Sigmoid colon (tissue), 6 donors: ENCODE measurements at regions not wholly inside any gene's neighbourhood (a gene's known extent, or its start where the extent isn't known, plus 50 kb on each side); places are given as distances from the start of the nearest gene placed in this dataset.
A peak's percentile ranks its signal among the peaks of the same experiment; 100 is the strongest.

Experiments
- DNase-seq: peaks from one replicate; pipeline ENCODE4 v3.0.0-alpha.2; 2019
- H3K27ac ChIP-seq, 4 donors: fragments of 200-600 bp; sonication (generic); one replicate each; pipeline ENCODE4 v1.5.1; 2016 to 2019; ENCODE audit warnings: mild to moderate bottlenecking in 1 of 4
- H3K27me3 ChIP-seq, 3 donors: fragments of 200-600 bp; sonication (generic); one replicate each; pipeline ENCODE4 v1.5.1; 2019; ENCODE audit warnings: mild to moderate bottlenecking in 1 of 3
- H3K36me3 ChIP-seq, 4 donors: fragments of 200-600 bp; sonication (generic); one replicate each; pipeline ENCODE4 v1.5.1; 2016 to 2019
- H3K4me1 ChIP-seq, 4 donors: fragments of 200-600 bp; sonication (generic); one replicate each; pipeline ENCODE4 v1.5.1; 2017 to 2019
- H3K4me3 ChIP-seq, 4 donors: fragments of 200-600 bp; sonication (generic); one replicate each; pipeline ENCODE4 v1.5.1; 2017 to 2019; ENCODE audit warnings: mild to moderate bottlenecking in 2 of 4, moderate library complexity in 1 of 4
- H3K9me3 ChIP-seq, 4 donors: fragments of 200-600 bp in 3 of 4; sonication (generic) in 3 of 4; one replicate each; pipeline versions ENCODE4 v1.5.1 to v1.6.1; 2013 to 2019
- EP300 ChIP-seq, 4 donors: sonication (generic); formaldehyde crosslinking; IDR thresholded peaks; one replicate each; pipeline ENCODE4 v1.6.1; 2017; ENCODE audit warnings: antibody characterized with exemption in 4 of 4
- POLR2A ChIP-seq, 2 donors: fragments of 450-650 bp; IDR thresholded peaks; one replicate each; pipeline ENCODE4 v1.6.1; 2016; ENCODE audit warnings: antibody characterized with exemption in 2 of 2, mild to moderate bottlenecking in 2 of 2, moderate library complexity in 2 of 2
- POLR2AphosphoS5 ChIP-seq, 4 donors: sonication (generic); formaldehyde crosslinking; IDR thresholded peaks; one replicate each; pipeline ENCODE4 v1.6.1; 2017; ENCODE audit warnings: antibody characterized with exemption in 4 of 4
- WGBS, 2 donors: extraction: QIAGEN DNeasy Blood & Tissue Kit; methylation state at CpG; one replicate each; pipeline ENCODE4 v1.1.7; 2013; 5-methylcytosine and 5-hydroxymethylcytosine counted together
- intact Hi-C: fragments of 100-400 bp; cut with DNase I; formaldehyde crosslinking; loops from one replicate; pipeline ENCODE4 v1.15.1; 2023
- TF ChIP-seq, protein P1 (sequence below), 4 experiments: fragments of 450-650 bp in 3 of 4; fragments of 200-600 bp in 1 of 4; IDR thresholded peaks; one replicate each; pipeline ENCODE4 v1.5.1; 2016 to 2019; ENCODE audit warnings: antibody characterized with exemption in 4 of 4, mild to moderate bottlenecking in 3 of 4, moderate library complexity in 2 of 4
- donor health status: healthy with polysubstance abuse.
- donor health status: healthy.

DNA sequence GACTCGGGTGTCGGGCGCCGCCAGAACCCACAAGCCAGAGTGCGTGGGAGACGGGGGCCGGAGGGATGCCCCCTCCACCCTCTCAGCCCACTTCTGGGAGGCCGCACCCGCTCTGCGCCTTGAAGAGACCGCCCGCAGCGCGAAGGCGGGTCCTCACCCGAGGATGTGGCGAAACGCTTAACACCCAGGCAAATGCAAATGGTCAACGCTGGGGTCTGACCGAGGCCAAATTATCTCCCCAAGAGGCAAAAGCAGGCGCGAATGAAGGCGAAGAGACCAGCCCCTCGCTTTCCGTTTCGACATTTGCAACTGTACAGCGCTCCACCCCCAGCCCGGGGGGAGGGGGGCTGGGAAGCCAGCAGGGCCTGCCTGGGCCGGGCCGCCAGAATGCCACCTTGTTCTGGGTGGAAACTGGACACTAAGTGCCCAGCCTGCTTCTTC, 137.7 kb upstream of the ZIC3 start:
- intact Hi-C loops: loop anchor here (10.0 kb wide), 1 partner anchor 137 kb away; the partner anchor contains the start of gene ZIC3
- Histone ChIP-seq H3K27ac (no peak overlapping the region), H3K4me1 (peaks cover 0 to 22% (median 15%) of the 10 kb centered on the region in 4 donors), H3K36me3 (no peaks in the 10 kb centered on the region), H3K9me3 (no peaks in the 10 kb centered on the region), H3K27me3 (peaks cover 49 to 73% (median 60%) of the 10 kb centered on the region in 3 donors), H3K4me3 (peak overlapping the region; percentile 5 to 48 (median 42))
- no peak for DNase-seq
- TF ChIP-seq, protein P1, sequence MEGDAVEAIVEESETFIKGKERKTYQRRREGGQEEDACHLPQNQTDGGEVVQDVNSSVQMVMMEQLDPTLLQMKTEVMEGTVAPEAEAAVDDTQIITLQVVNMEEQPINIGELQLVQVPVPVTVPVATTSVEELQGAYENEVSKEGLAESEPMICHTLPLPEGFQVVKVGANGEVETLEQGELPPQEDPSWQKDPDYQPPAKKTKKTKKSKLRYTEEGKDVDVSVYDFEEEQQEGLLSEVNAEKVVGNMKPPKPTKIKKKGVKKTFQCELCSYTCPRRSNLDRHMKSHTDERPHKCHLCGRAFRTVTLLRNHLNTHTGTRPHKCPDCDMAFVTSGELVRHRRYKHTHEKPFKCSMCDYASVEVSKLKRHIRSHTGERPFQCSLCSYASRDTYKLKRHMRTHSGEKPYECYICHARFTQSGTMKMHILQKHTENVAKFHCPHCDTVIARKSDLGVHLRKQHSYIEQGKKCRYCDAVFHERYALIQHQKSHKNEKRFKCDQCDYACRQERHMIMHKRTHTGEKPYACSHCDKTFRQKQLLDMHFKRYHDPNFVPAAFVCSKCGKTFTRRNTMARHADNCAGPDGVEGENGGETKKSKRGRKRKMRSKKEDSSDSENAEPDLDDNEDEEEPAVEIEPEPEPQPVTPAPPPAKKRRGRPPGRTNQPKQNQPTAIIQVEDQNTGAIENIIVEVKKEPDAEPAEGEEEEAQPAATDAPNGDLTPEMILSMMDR (IDR thresholded peaks at IDR 0.05): no peak
- TF ChIP-seq POLR2A (IDR thresholded peaks at IDR 0.05): no peak
- TF ChIP-seq EP300 (IDR thresholded peaks at IDR 0.05): no peak
- WGBS, 2 donors: 3 to 11% methylated on average over 30 of the region's 30 CpGs

DNA sequence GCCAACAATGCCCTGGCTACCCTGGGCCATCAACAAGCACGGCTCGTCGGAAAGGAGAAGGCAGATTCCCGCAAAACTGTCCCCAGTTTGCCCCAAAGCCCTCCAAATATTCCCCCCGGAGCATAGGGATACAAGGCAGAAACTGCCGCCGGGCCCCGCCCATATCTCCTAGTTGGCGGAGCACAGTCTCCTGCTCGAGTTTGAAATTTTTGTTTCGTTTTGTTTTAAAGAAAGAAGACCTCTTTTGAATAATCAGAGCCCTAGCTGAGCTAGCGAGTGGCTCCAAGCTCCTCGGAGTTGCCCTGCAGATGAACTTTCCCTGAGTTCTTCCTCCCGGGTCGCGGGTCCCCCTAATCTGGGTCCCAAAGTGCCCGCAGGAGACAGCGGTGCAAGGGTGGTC, 138.1 kb upstream of the ZIC3 start:
- intact Hi-C loops: loop anchor here (10.0 kb wide), 1 partner anchor 137 kb away; the partner anchor contains the start of gene ZIC3
- peaks cover 49 to 77% (median 60%) of the 10 kb centered on the region in 3 donors for H3K27me3 ChIP-seq
- H3K27ac ChIP-seq: no peak overlapping the region
- peak overlapping the region; percentile 5 to 48 (median 42) for H3K4me3 ChIP-seq
- no peak for DNase-seq
- WGBS, 2 donors: 1 to 2% methylated on average over 18 of the region's 18 CpGs
- H3K4me1 ChIP-seq: peaks cover 0 to 22% (median 15%) of the 10 kb centered on the region in 4 donors
- H3K9me3 ChIP-seq: no peaks in the 10 kb centered on the region
- TF ChIP-seq POLR2A (IDR thresholded peaks at IDR 0.05) (no peak), EP300 (IDR thresholded peaks at IDR 0.05) (no peak), POLR2AphosphoS5 (IDR thresholded peaks at IDR 0.05) (no peak)
- TF ChIP-seq, protein P1 (IDR thresholded peaks at IDR 0.05): no peak
- no peaks in the 10 kb centered on the region for H3K36me3 ChIP-seq

DNA sequence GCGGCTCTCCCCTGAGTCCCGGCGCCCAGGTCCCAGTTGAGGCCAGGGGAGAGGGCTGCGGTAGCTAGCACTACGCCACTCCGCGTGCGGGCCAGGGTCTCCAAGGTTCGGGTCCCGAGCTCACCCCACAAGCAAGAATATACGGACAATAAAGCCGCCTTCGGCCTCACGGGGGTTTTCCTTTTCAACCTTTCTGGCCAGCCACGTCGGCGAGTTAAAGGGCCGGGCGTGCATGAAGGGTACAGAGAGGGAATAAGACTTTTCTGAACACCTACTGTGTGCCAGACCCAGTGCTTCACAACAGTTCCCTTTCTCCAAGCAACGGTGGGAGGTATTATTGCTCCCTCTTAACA, 138.5 kb upstream of the ZIC3 start:
- TF ChIP-seq, protein P1 (IDR thresholded peaks at IDR 0.05): no peak
- TF ChIP-seq EP300 (IDR thresholded peaks at IDR 0.05): no peak
- TF ChIP-seq POLR2AphosphoS5 (IDR thresholded peaks at IDR 0.05): no peak
- TF ChIP-seq POLR2A (IDR thresholded peaks at IDR 0.05): no peak

DNA sequence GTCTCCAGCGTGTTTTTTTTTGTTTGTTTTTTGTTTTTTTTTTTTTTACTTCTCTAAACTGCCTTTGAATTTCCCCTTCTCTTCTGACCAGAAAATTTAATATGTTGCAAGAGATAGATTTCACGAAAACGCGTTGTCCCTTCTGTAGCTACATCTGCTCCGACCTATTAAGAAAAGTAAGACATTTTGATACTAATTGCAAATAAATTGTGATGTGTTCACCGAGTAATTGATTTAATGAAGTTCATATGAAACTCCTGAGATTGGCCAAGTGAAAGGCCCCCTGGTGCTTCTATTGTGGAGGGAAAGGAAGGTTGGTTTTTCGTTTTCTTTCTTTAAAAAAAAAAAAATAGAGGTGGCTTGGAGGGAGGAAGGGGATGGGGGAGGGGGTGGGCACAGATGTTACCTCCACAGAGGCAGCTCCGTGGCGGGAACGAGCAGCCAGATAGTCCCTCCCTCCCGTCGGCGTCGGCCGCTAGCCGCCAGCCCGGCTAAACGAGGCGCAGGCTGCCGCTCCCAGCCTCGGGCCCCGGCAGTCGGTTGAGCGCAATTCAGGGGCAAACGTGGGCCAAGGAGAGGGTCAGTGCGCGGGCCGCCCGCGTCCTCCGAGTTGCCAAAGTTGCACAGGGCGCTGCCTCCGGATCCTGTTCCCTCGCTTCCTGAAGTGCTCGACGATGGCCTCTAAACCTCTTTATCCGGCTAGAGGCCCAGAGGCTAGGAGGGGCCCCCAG, 139.1 kb upstream of the ZIC3 start:
- whole genome bisulfite sequencing, 2 donors: 2 to 5% methylated on average over 37 of the region's 37 CpGs
- H3K4me1 ChIP-seq: peaks cover 0 to 22% (median 15%) of the 10 kb centered on the region in 4 donors
- H3K36me3 ChIP-seq: no peaks in the 10 kb centered on the region
- no peaks in the 10 kb centered on the region for H3K9me3 ChIP-seq
- DNase-seq: no peak
- TF ChIP-seq EP300 (IDR thresholded peaks at IDR 0.05) (no peak), POLR2AphosphoS5 (IDR thresholded peaks at IDR 0.05) (no peak)
- TF ChIP-seq, protein P1 (IDR thresholded peaks at IDR 0.05): no peak
- no peak overlapping the region for H3K27ac ChIP-seq
- intact Hi-C loops: loop anchor here (10.0 kb wide), 1 partner anchor 138 kb away; the partner anchor contains the start of gene ZIC3
- H3K27me3 ChIP-seq: peaks cover 49 to 80% (median 60%) of the 10 kb centered on the region in 3 donors
- peak overlapping the region in 1 of 4 donors; percentile 48 for H3K4me3 ChIP-seq

More for the DNA sequence above, 138.5 kb upstream of the ZIC3 start:
- Histone ChIP-seq H3K4me1 (peaks cover 0 to 22% (median 15%) of the 10 kb centered on the region in 4 donors), H3K4me3 (peak overlapping the region in 3 of 4 donors; percentile 38 to 48 (median 45)), H3K9me3 (no peaks in the 10 kb centered on the region), H3K27ac (no peak overlapping the region), H3K27me3 (peaks cover 49 to 80% (median 60%) of the 10 kb centered on the region in 3 donors), H3K36me3 (no peaks in the 10 kb centered on the region)
- intact Hi-C loops: loop anchor here (10.0 kb wide), 1 partner anchor 137 kb away; the partner anchor contains the start of gene ZIC3
- DNase-seq: no peak
- WGBS, 2 donors: 3 to 9% methylated on average over 20 of the region's 20 CpGs
